Stomach (tissue), 8 donors: ENCODE measurements at regions not wholly inside any gene's neighbourhood (a gene's known extent, or its start where the extent isn't known, plus 50 kb on each side); places are given as distances from the start of the nearest gene placed in this dataset.
A peak's percentile ranks its signal among the peaks of the same experiment; 100 is the strongest.

Experiments used
- DNase-seq, 2 donors: peaks; one replicate each; pipeline versions ENCODE4 v3.0.0 to v3.0.0-alpha.2; 2013 to 2019
- H3K27ac ChIP-seq, 5 donors: fragments of 200-600 bp in 4 of 5; sonication (generic) in 4 of 5; one replicate each; pipeline ENCODE4 v1.5.1; 2013 to 2019; ENCODE audit warnings: mild to moderate bottlenecking in 1 of 5, moderate library complexity in 1 of 5
- H3K27me3 ChIP-seq, 3 donors: fragments of 200-600 bp; sonication (generic); one replicate each; pipeline ENCODE4 v1.5.1; 2017 to 2019; ENCODE audit warnings: mixed run types in 1 of 3
- H3K36me3 ChIP-seq, 4 donors: fragments of 200-600 bp; sonication (generic); 1 replicate in 3 of 4; 2 replicates in 1 of 4; pipeline ENCODE4 v1.5.1; 2016 to 2019
- H3K4me1 ChIP-seq, 4 donors: fragments of 200-600 bp; sonication (generic); one replicate each; pipeline ENCODE4 v1.5.1; 2016 to 2019
- H3K4me3 ChIP-seq, 4 donors: fragments of 200-600 bp; sonication (generic) in 3 of 4; one replicate each; pipeline ENCODE4 v1.5.1; 2016 to 2019; ENCODE audit warnings: mild to moderate bottlenecking in 1 of 4
- H3K9me3 ChIP-seq, 4 donors: fragments of 200-600 bp; sonication (generic); one replicate each; pipeline ENCODE4 v1.5.1; 2016 to 2019
- EP300 ChIP-seq: sonication (generic); formaldehyde crosslinking; IDR thresholded peaks from one replicate; pipeline ENCODE4 v1.6.1; 2017; ENCODE audit warnings: antibody characterized with exemption
- POLR2A ChIP-seq, 4 donors: fragments of 450-650 bp; IDR thresholded peaks; one replicate each; pipeline ENCODE4 v1.6.1; 2016; ENCODE audit warnings: antibody characterized with exemption in 4 of 4, control low read depth in 2 of 4, mild to moderate bottlenecking in 1 of 4, moderate library complexity in 1 of 4
- POLR2AphosphoS5 ChIP-seq, 3 donors: sonication (generic); formaldehyde crosslinking; IDR thresholded peaks; one replicate each; pipeline ENCODE4 v1.6.1; 2016; ENCODE audit warnings: antibody characterized with exemption in 3 of 3
- whole genome bisulfite sequencing, 5 donors: extraction: QIAGEN DNeasy Blood & Tissue Kit in 3 of 5; methylation state at CpG; one replicate each; pipeline versions ENCODE4 v1.1.5 to v1.1.7; 2013 to 2018; 5-methylcytosine and 5-hydroxymethylcytosine counted together
- intact Hi-C: fragments of 100-400 bp; cut with DNase I; formaldehyde crosslinking; loops from one replicate; pipeline ENCODE4 v1.15.1; 2023; ENCODE audit warnings: low total_unique reads
- TF ChIP-seq, protein P1 (sequence below), 7 experiments: fragments of 450-650 bp in 4 of 7; fragments of 200-600 bp in 3 of 7; sonication (generic) in 3 of 7; IDR thresholded peaks; one replicate each; pipeline ENCODE4 v1.5.1; 2016 to 2019; ENCODE audit warnings: antibody characterized with exemption in 7 of 7, control low read depth in 2 of 7, mild to moderate bottlenecking in 1 of 7
- donor health status: healthy with polysubstance abuse.
- donor health status: Bipolar disorder and iron deficiency.
- donor health status: healthy.

DNA sequence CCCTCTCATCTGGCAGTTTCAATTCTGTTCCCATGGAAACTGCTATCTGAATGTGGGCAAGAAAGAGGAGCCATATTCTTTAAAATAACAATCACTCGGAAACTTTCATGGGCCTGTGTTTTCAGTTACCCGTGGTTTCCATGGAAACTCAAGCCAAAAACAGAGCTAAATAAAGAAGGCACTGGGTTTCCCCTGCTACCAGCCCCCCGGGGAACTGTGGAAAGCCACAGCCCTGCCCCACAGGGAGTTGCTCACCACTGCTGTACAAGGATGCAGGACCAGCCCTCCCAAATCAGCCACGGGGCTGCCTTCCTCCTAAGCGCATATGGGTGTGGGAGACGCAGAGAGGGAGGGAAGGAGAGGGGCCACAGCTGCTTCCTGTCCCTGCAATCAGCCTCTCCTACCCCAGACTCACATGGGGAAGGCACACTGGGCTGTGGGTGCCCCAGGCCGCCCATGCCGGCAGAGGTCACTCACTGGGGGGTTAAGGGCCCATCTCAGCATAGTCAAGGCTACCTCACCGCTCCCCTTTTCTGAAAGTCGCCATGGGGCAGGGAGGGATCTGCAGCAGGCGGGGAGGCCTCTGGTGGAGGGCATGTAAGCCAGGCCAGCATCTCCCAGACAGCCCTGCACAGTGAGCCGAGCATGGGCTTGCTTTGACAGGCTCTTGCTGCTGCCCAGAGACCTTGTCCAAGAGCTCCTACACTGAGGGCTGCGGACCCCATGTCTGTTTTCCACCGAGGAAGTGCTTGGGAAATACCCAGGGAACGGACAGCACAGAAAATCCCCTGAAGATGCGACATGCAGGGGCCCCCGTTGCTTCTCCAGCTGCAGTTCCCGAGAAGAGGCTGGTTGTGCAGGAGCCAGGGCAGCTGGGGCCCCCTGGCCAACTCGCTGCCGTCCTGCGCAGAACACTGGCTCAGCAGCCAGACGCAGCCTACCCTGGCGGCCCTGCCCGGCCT, 157.3 kb upstream of the PPP2R2D start:
- Histone ChIP-seq H3K27ac (no peak overlapping the region), H3K36me3 (no peaks in the 10 kb centered on the region), H3K4me3 (no peak overlapping the region), H3K9me3 (no peaks in the 10 kb centered on the region), H3K27me3 (peaks cover 0 to 73% (median 16%) of the 10 kb centered on the region in 3 donors), H3K4me1 (peaks cover 0 to 5% (median 2%) of the 10 kb centered on the region in 4 donors)
- TF ChIP-seq POLR2AphosphoS5 (IDR thresholded peaks at IDR 0.05) = no peak
- TF ChIP-seq, protein P1, sequence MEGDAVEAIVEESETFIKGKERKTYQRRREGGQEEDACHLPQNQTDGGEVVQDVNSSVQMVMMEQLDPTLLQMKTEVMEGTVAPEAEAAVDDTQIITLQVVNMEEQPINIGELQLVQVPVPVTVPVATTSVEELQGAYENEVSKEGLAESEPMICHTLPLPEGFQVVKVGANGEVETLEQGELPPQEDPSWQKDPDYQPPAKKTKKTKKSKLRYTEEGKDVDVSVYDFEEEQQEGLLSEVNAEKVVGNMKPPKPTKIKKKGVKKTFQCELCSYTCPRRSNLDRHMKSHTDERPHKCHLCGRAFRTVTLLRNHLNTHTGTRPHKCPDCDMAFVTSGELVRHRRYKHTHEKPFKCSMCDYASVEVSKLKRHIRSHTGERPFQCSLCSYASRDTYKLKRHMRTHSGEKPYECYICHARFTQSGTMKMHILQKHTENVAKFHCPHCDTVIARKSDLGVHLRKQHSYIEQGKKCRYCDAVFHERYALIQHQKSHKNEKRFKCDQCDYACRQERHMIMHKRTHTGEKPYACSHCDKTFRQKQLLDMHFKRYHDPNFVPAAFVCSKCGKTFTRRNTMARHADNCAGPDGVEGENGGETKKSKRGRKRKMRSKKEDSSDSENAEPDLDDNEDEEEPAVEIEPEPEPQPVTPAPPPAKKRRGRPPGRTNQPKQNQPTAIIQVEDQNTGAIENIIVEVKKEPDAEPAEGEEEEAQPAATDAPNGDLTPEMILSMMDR (IDR thresholded peaks at IDR 0.05) = no peak
- no peak for TF ChIP-seq EP300
- no peak for TF ChIP-seq POLR2A (IDR thresholded peaks at IDR 0.05)
- DNase-seq = peak in 1 of 2 donors; percentile 74
- WGBS, 5 donors = 30 to 34% (median 32%) methylated on average over 18 to 24 of the region's 24 CpGs
- intact Hi-C loops = no loop called here

DNA sequence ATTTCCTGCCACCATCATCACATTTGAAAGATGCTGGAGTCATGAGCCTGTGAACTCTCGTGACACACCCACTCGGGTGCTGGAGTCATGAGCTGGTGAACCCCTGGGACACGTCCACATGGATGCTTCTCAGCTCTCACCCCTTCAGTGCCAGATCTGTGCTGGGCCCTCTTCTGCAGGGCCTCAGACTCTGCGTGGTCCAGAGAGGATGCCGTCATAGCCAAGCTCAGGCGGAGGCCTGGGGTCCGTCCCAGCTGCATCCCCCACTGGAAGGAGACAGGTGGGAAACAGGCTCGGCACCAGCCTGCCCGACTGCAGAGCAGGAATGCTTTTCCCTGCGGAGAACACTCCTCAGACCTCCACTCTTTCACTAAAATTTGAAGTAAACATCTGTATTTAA, 156.5 kb upstream of the PPP2R2D start:
- no peaks in the 10 kb centered on the region for H3K36me3 ChIP-seq
- intact Hi-C loops = no loop called here
- TF ChIP-seq, protein P1 (IDR thresholded peaks at IDR 0.05) = no peak
- TF ChIP-seq POLR2A (IDR thresholded peaks at IDR 0.05) = no peak
- no peak for TF ChIP-seq EP300
- TF ChIP-seq POLR2AphosphoS5 (IDR thresholded peaks at IDR 0.05) = no peak
- WGBS, 5 donors = 63 to 68% (median 67%) methylated on average over 10 of the region's 10 CpGs
- no peak overlapping the region for H3K4me3 ChIP-seq
- DNase-seq = peak in 1 of 2 donors; percentile 24
- no peak overlapping the region for H3K27ac ChIP-seq
- H3K27me3 ChIP-seq = peaks cover 0 to 76% (median 17%) of the 10 kb centered on the region in 3 donors
- peaks cover 0 to 5% (median 2%) of the 10 kb centered on the region in 4 donors for H3K4me1 ChIP-seq
- no peaks in the 10 kb centered on the region for H3K9me3 ChIP-seq

DNA sequence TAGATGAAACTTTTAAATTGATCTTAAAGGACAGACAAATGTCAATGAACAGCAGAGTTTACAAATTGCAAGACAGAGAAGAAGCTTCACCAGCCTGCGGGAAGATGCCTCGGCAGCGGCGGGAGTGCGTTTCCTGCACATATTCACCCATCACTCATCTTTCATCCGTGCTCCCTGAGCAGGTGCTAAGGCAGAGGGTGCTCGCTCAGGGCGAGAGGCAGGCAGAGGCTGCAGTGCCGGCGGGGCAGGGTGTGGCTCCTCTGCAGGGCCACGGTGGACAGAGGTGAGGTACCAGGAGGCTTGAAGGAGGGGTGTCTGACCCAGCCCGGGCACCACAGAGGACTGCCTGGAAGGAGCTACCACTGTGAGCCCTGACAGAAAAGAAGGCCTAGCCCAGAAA, 155.2 kb upstream of the PPP2R2D start:
- Histone ChIP-seq H3K4me3 (no peak overlapping the region), H3K27me3 (peaks cover 0 to 89% (median 22%) of the 10 kb centered on the region in 3 donors), H3K4me1 (peaks cover 0 to 5% (median 2%) of the 10 kb centered on the region in 4 donors), H3K27ac (no peak overlapping the region), H3K36me3 (no peaks in the 10 kb centered on the region), H3K9me3 (no peaks in the 10 kb centered on the region)
- intact Hi-C loops = no loop called here
- TF ChIP-seq, protein P1 (IDR thresholded peaks at IDR 0.05) = no peak
- TF ChIP-seq EP300 (no peak), POLR2AphosphoS5 (IDR thresholded peaks at IDR 0.05) (no peak), POLR2A (IDR thresholded peaks at IDR 0.05) (no peak)
- 71 to 89% (median 75%) methylated on average over 12 of the region's 12 CpGs for WGBS, 5 donors
- DNase-seq = no peak

DNA sequence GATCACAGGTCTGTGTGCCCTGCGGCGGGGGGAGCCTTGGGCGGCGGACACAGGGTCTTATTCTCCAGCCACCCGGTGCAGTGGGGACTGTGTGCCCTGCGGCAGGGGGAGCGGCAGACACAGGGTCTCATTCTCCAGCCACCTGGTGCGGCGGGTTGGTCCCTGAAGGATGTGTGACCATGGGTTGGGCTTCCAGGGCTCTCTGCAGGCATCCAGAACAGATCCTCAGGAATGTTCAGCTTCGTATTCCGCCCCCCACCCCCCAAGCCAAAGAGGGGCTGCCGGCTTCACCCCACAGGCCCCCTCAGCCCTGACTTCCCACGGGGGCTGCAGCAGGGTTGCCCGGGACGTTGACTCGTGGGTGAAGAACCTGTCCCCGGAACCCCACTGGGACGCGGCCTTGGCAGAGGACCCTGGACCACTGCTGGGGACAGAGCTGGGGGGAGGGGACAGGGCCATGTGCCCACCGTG, 154.5 kb upstream of the PPP2R2D start:
- H3K27ac ChIP-seq = no peak overlapping the region
- WGBS, 5 donors = 85 to 93% (median 90%) methylated on average over 11 to 20 of the region's 20 CpGs
- no peak overlapping the region for H3K4me3 ChIP-seq
- H3K36me3 ChIP-seq = no peaks in the 10 kb centered on the region
- H3K4me1 ChIP-seq = peaks cover 0 to 5% (median 2%) of the 10 kb centered on the region in 4 donors
- DNase-seq = no peak
- peaks cover 0 to 94% (median 26%) of the 10 kb centered on the region in 3 donors for H3K27me3 ChIP-seq
- TF ChIP-seq POLR2AphosphoS5 (IDR thresholded peaks at IDR 0.05) (no peak), EP300 (no peak), POLR2A (IDR thresholded peaks at IDR 0.05) (no peak)
- TF ChIP-seq, protein P1 (IDR thresholded peaks at IDR 0.05) = no peak
- no peaks in the 10 kb centered on the region for H3K9me3 ChIP-seq
- intact Hi-C loops = no loop called here
